ENCODE measurements at regions not wholly inside any gene's neighbourhood (a gene's known extent, or its start where the extent isn't known, plus 50 kb on each side); places are given as distances from the start of the nearest gene placed in this dataset.
"Not testable (repeated sequence)": the region's sequence is repeated elsewhere in the genome, so short reads cannot be mapped to it uniquely, and the experiment has no call there.

- DNase-seq (ENCODE audit: low read depth in 2 of 2): no peak
Observed at GRCh38 chr13:76620036-76620435, 266.2 kb downstream of the KCTD12 start.

GRCh38 chr13:76619631-76620030, 266.6 kb downstream of the KCTD12 start:
- DNase-seq (ENCODE audit: low read depth in 2 of 2): no peak

GRCh38 chr13:76610819-76611415, 275.3 kb downstream of the KCTD12 start:
- DNase-seq (ENCODE audit: low read depth in 2 of 2): no peak

- no peak for DNase-seq (ENCODE audit: low read depth in 2 of 2)
Observed at GRCh38 chr13:76609643-76610042, 276.6 kb downstream of the KCTD12 start.

GRCh38 chr13:76607866-76608265, 278.3 kb downstream of the KCTD12 start:
- DNase-seq (ENCODE audit: low read depth in 2 of 2): no peak

GRCh38 chr13:76600081-76600480, 286.1 kb downstream of the KCTD12 start:
- no peak for DNase-seq (ENCODE audit: low read depth in 2 of 2)

GRCh38 chr13:76597868-76598267, 288.3 kb downstream of the KCTD12 start:
- DNase-seq (ENCODE audit: low read depth in 2 of 2): no peak

- no peak for DNase-seq (ENCODE audit: low read depth in 2 of 2)
Observed at GRCh38 chr13:76596216-76596615, 290.0 kb downstream of the KCTD12 start.

- DNase-seq (ENCODE audit: low read depth in 2 of 2): no peak
Observed at GRCh38 chr13:76594435-76594834, 291.8 kb downstream of the KCTD12 start.

GRCh38 chr13:76586842-76587241, 299.4 kb downstream of the KCTD12 start:
- DNase-seq (ENCODE audit: low read depth in 2 of 2): no peak

- DNase-seq (ENCODE audit: low read depth in 2 of 2): no peak
Observed at GRCh38 chr13:76579701-76580100, 306.5 kb downstream of the KCTD12 start.

- not testable (repeated sequence) for DNase-seq (ENCODE audit: low read depth in 2 of 2)
Observed at GRCh38 chr13:76575634-76576033, 310.6 kb downstream of the KCTD12 start.

GRCh38 chr13:76570510-76570971, 315.7 kb downstream of the KCTD12 start:
- DNase-seq (ENCODE audit: low read depth in 2 of 2): no peak

- no peak for DNase-seq (ENCODE audit: low read depth in 2 of 2)
Observed at GRCh38 chr13:76556627-76557026, 329.6 kb downstream of the KCTD12 start.

- DNase-seq (ENCODE audit: low read depth in 2 of 2): no peak
Observed at GRCh38 chr13:76552807-76553206, 333.4 kb downstream of the KCTD12 start.

- DNase-seq (ENCODE audit: low read depth in 2 of 2): no peak
Observed at GRCh38 chr13:76552041-76552772, 334.0 kb downstream of the KCTD12 start.

- no peak for DNase-seq (ENCODE audit: low read depth in 2 of 2)
Observed at GRCh38 chr13:76542176-76542575, 344.0 kb downstream of the KCTD12 start.

- no peak for DNase-seq (ENCODE audit: low read depth in 2 of 2)
Observed at GRCh38 chr13:76538004-76538403, 348.2 kb downstream of the KCTD12 start.

- no peak for DNase-seq (ENCODE audit: low read depth in 2 of 2)
Observed at GRCh38 chr13:76533251-76533650, 353.0 kb downstream of the KCTD12 start.

GRCh38 chr13:76527041-76527440, 359.2 kb downstream of the KCTD12 start:
- no peak for DNase-seq (ENCODE audit: low read depth in 2 of 2)

- DNase-seq (ENCODE audit: low read depth in 2 of 2): no peak
Observed at GRCh38 chr13:76523740-76524340, 362.4 kb downstream of the KCTD12 start.

- DNase-seq (ENCODE audit: low read depth in 2 of 2): no peak
Observed at GRCh38 chr13:76522083-76522755, 364.0 kb downstream of the KCTD12 start.

Data from stimulated activated CD8-positive, alpha-beta memory T cell treated with anti-CD3 and anti-CD28 coated beads, Interleukin-7, amount 100 ng/mL, for 4 hours (primary cell).